ENCODE measurements at regions not wholly inside any gene's neighbourhood (a gene's known extent, or its start where the extent isn't known, plus 50 kb on each side); places are given as distances from the start of the nearest gene placed in this dataset.

- peaks cover 2 to 12% of the 10 kb centered on the region in 2 experiments for H3K27me3 ChIP-seq (ENCODE audit: control insufficient read depth in 2 of 2, insufficient read depth in 2 of 2, low read length in 2 of 2)
- H3K9me1 ChIP-seq (replicated peaks; ENCODE audit: control insufficient read depth, extremely low read depth, insufficient read depth, low read length): no peaks in the 10 kb centered on the region
- DNase-seq (ENCODE audit: low read depth, low spot score) (no peak), FAIRE-seq (no peak)
- dilution Hi-C loops (cut with MboI; ENCODE audit: extremely low pct_ligation_motif_present, low sequenced_read_pairs): no loop called here
- no peak overlapping the region for H2AFZ ChIP-seq (ENCODE audit: low read depth, low read length)
- H3K27ac ChIP-seq (ENCODE audit: insufficient read depth, low read depth, low read length): no peak overlapping the region
- BruUV-seq (replicated peaks): no TSS peak
- no peak overlapping the region for H3K4me2 ChIP-seq (ENCODE audit: insufficient read depth, low read length)
- H3K9ac ChIP-seq (replicated peaks; ENCODE audit: extremely low read depth, insufficient read depth, low read length): no peak overlapping the region
- no peaks in the 10 kb centered on the region for H3K36me3 ChIP-seq (ENCODE audit: control insufficient read depth in 2 of 2, extremely low read depth in 1 of 2, insufficient read depth in 2 of 2, low read length in 2 of 2)
- no peaks in the 10 kb centered on the region for H3K79me2 ChIP-seq (ENCODE audit: control insufficient read depth, insufficient read depth, low read length)
- CTCF ChIA-PET: interaction anchor here (1.8 to 4.5 kb wide), 3 partner anchors 19 to 496 kb away, joined by 6 to 70 read pairs (median 10); no protein-coding TSS in a partner anchor
- H3K4me3 ChIP-seq (replicated peaks in 1 of 3; ENCODE audit: insufficient read depth in 1 of 3, low read depth in 1 of 3, low read length in 3 of 3): no peak overlapping the region
- peaks cover 8% of the 10 kb centered on the region for H3K4me1 ChIP-seq (ENCODE audit: control insufficient read depth, extremely low read depth, insufficient read depth, low read length)
- POLR2A ChIA-PET: no interaction called here
- TF ChIP-seq POLR2A (IDR thresholded peaks at IDR 0.05; ENCODE audit: low read depth, low read length) (no peak), FOS (IDR thresholded peaks at IDR 0.05; ENCODE audit: borderline replicate concordance, insufficient read depth, low read length) (no peak), POLR2AphosphoS5 (IDR thresholded peaks at IDR 0.05; ENCODE audit: insufficient read depth, low read depth, low read length) (no peak), GATA2 (IDR thresholded peaks at IDR 0.05; ENCODE audit: insufficient read depth, insufficient read length, low read depth, low read length) (no peak), EZH2 (IDR thresholded peaks at IDR 0.05; ENCODE audit: borderline replicate concordance, low read depth, low read length, severe bottlenecking) (no peak), MYC (IDR thresholded peaks at IDR 0.05; ENCODE audit: low read depth, low read length) (no peak), JUN (IDR thresholded peaks at IDR 0.05; ENCODE audit: borderline replicate concordance, insufficient read depth, insufficient read length, low read depth) (no peak), MAX (IDR thresholded peaks at IDR 0.05; ENCODE audit: insufficient read depth, insufficient read length) (no peak)
- TF ChIP-seq, protein P1, sequence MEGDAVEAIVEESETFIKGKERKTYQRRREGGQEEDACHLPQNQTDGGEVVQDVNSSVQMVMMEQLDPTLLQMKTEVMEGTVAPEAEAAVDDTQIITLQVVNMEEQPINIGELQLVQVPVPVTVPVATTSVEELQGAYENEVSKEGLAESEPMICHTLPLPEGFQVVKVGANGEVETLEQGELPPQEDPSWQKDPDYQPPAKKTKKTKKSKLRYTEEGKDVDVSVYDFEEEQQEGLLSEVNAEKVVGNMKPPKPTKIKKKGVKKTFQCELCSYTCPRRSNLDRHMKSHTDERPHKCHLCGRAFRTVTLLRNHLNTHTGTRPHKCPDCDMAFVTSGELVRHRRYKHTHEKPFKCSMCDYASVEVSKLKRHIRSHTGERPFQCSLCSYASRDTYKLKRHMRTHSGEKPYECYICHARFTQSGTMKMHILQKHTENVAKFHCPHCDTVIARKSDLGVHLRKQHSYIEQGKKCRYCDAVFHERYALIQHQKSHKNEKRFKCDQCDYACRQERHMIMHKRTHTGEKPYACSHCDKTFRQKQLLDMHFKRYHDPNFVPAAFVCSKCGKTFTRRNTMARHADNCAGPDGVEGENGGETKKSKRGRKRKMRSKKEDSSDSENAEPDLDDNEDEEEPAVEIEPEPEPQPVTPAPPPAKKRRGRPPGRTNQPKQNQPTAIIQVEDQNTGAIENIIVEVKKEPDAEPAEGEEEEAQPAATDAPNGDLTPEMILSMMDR (IDR thresholded peaks at IDR 0.05; ENCODE audit: extremely low read depth in 1 of 2, insufficient read depth in 1 of 2, low read depth in 1 of 2, low read length in 2 of 2): no peak
- no peaks in the 10 kb centered on the region for H4K20me1 ChIP-seq (replicated peaks; ENCODE audit: control insufficient read depth, extremely low read depth, insufficient read depth, low read length)
- intact Hi-C loops (cut with micrococcal nuclease): loop anchor here (1.0 to 2.0 kb wide), 3 partner anchors 104 to 924 kb away; no protein-coding TSS in a partner anchor
- H3K9me3 ChIP-seq (replicated peaks; ENCODE audit: control insufficient read depth, insufficient read depth, low read length): no peaks in the 10 kb centered on the region
Measured at GRCh38 chr5:168218746-168219145, 72.7 kb upstream of the WWC1 start.

Measured in endothelial cell of umbilical vein (primary cell).